ENCODE measurements at regions not wholly inside any gene's neighbourhood (a gene's known extent, or its start where the extent isn't known, plus 50 kb on each side); places are given as distances from the start of the nearest gene placed in this dataset.
A peak's percentile ranks its signal among the peaks of the same experiment; 100 is the strongest.

- Mint-ChIP-seq H3K27ac (peak overlapping the region; percentile 57), H3K27me3 (ENCODE audit: insufficient read depth, low read depth, poor library complexity) (no peaks in the 10 kb centered on the region), H3K9me3 (no peaks in the 10 kb centered on the region), H3K36me3 (ENCODE audit: low read depth) (no peaks in the 10 kb centered on the region), H3K4me3 (no peak overlapping the region), H3K4me1 (peaks cover 21% of the 10 kb centered on the region)
- TF ChIP-seq REST (IDR thresholded peaks at IDR 0.05; ENCODE audit: unreplicated experiment) (no peak), ZNF462 (CRISPR knock-in tag; IDR thresholded peaks at IDR 0.05) (no peak), JUNB (IDR thresholded peaks at IDR 0.05; ENCODE audit: unreplicated experiment) (no peak), POLR2AphosphoS5 (IDR thresholded peaks at IDR 0.05; ENCODE audit: low read depth) (no peak), NANOG (IDR thresholded peaks at IDR 0.05; ENCODE audit: borderline replicate concordance) (no peak), ZNF114 (CRISPR knock-in tag; IDR thresholded peaks at IDR 0.05) (no peak), EZH2phosphoT487 (IDR thresholded peaks at IDR 0.05; ENCODE audit: unreplicated experiment) (no peak), STAT1 (IDR thresholded peaks at IDR 0.05; ENCODE audit: unreplicated experiment) (no peak), EZH2 (IDR thresholded peaks at IDR 0.05; ENCODE audit: low read depth, unreplicated experiment) (no peak)
- TF ChIP-seq, protein P1, sequence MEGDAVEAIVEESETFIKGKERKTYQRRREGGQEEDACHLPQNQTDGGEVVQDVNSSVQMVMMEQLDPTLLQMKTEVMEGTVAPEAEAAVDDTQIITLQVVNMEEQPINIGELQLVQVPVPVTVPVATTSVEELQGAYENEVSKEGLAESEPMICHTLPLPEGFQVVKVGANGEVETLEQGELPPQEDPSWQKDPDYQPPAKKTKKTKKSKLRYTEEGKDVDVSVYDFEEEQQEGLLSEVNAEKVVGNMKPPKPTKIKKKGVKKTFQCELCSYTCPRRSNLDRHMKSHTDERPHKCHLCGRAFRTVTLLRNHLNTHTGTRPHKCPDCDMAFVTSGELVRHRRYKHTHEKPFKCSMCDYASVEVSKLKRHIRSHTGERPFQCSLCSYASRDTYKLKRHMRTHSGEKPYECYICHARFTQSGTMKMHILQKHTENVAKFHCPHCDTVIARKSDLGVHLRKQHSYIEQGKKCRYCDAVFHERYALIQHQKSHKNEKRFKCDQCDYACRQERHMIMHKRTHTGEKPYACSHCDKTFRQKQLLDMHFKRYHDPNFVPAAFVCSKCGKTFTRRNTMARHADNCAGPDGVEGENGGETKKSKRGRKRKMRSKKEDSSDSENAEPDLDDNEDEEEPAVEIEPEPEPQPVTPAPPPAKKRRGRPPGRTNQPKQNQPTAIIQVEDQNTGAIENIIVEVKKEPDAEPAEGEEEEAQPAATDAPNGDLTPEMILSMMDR (conservative IDR thresholded peaks at IDR 0.05; ENCODE audit: low read depth in 2 of 2) = no peak
- Histone ChIP-seq H3F3A (replicated peaks; ENCODE audit: low read depth) (no peaks in the 10 kb centered on the region), H3K4me3 (no peak overlapping the region), H3K27me3 (ENCODE audit: insufficient read depth) (no peaks in the 10 kb centered on the region), H3K4me1 (ENCODE audit: insufficient read depth) (peaks cover 10% of the 10 kb centered on the region), H3K4me2 (no peak overlapping the region), H3K27ac (ENCODE audit: low read depth) (no peak overlapping the region), H4K20me1 (replicated peaks; ENCODE audit: insufficient read depth) (no peaks in the 10 kb centered on the region), H2AFZ (no peak overlapping the region), H3K36me3 (ENCODE audit: insufficient read depth) (no peaks in the 10 kb centered on the region), H3K9me2 (ENCODE audit: insufficient read depth) (no peaks in the 10 kb centered on the region), H3K79me2 (replicated peaks; ENCODE audit: insufficient read depth) (no peaks in the 10 kb centered on the region)
- ATAC-seq (no peak), DNase-seq (ENCODE audit: low spot score) (no peak)
Measured at GRCh38 chr4:115272594-115272993, 159.2 kb upstream of the NDST4 start.

All from GM23338 (cell line).